HL-60 (cell line): ENCODE measurements at regions not wholly inside any gene's neighbourhood (a gene's known extent, or its start where the extent isn't known, plus 50 kb on each side); places are given as distances from the start of the nearest gene placed in this dataset.
"Not testable (repeated sequence)": the region's sequence is repeated elsewhere in the genome, so short reads cannot be mapped to it uniquely, and the experiment has no call there.

ENCODE experiments used
- DNase-seq, 2 experiments: peaks; one replicate each; pipeline ENCODE4 v3.0.0-alpha.2; 2010 to 2020; ENCODE audit warnings: low read depth in 1 of 2, low spot score in 1 of 2
- H3K27ac ChIP-seq: fragments of 250-450 bp; sonication (Bioruptor Pico); replicated peaks from 2 replicates; pipeline ENCODE4 v1.5.1; 2020; ENCODE audit warnings: mild to moderate bottlenecking, moderate library complexity
- H3K27me3 ChIP-seq: fragments of 250-450 bp; sonication (Bioruptor Pico); 2 replicates; pipeline ENCODE4 v1.5.1; 2021; ENCODE audit warnings: mild to moderate bottlenecking, moderate library complexity; ENCODE audit not compliant: insufficient read depth, poor library complexity, severe bottlenecking
- H3K4me3 ChIP-seq: replicated peaks from 2 replicates; pipeline ENCODE4 v1.5.1; 2011; ENCODE audit warnings: mild to moderate bottlenecking, control low read depth, low read length; ENCODE audit not compliant: insufficient read depth
- CTCF ChIP-seq: IDR thresholded peaks from one replicate; pipeline ENCODE4 v1.5.1; 2011; ENCODE audit warnings: low read length, control low read depth, inconsistent platforms; ENCODE audit not compliant: insufficient read depth
- GABPA ChIP-seq: IDR thresholded peaks from 2 replicates; pipeline ENCODE4 v1.6.1; 2012; ENCODE audit warnings: low read depth
- POLR2AphosphoS5 ChIP-seq: IDR thresholded peaks from 2 replicates; pipeline ENCODE4 v1.6.1; 2012; ENCODE audit warnings: low read depth
- REST ChIP-seq: IDR thresholded peaks from 2 replicates; pipeline ENCODE4 v1.6.1; 2012; ENCODE audit warnings: low read depth; ENCODE audit not compliant: insufficient replicate concordance
- SPI1 ChIP-seq: IDR thresholded peaks from 2 replicates; pipeline ENCODE4 v1.6.1; 2012; ENCODE audit warnings: low read depth, mild to moderate bottlenecking, borderline replicate concordance

GRCh38 chr4:54840430-54840829 lies 182.7 kb downstream of the KIT start:
- TF ChIP-seq POLR2AphosphoS5 (no peak), REST (no peak), GABPA (no peak), CTCF (no peak)
- H3K27me3 ChIP-seq, result no peaks in the 10 kb centered on the region
- no peak overlapping the region for H3K4me3 ChIP-seq
- no peak for DNase-seq
- 0 out of 2 replicates have a peak overlapping the region, but pooled peaks have one; percentile 1 for H3K27ac ChIP-seq

- no peak for DNase-seq
Measured at GRCh38 chr4:54838301-54838700, 180.5 kb downstream of the KIT start.

GRCh38 chr4:54837576-54838140 lies 179.9 kb downstream of the KIT start:
- TF ChIP-seq GABPA (no peak), CTCF (no peak), POLR2AphosphoS5 (no peak), REST (no peak), SPI1 (no peak)
- no peak overlapping the region for H3K27ac ChIP-seq
- DNase-seq, result no peak

More at GRCh38 chr4:54838301-54838700, 180.5 kb downstream of the KIT start:
- no peak overlapping the region for H3K27ac ChIP-seq
- no peaks in the 10 kb centered on the region for H3K27me3 ChIP-seq
- TF ChIP-seq REST (no peak), SPI1 (no peak), GABPA (no peak), CTCF (no peak)
- no peak overlapping the region for H3K4me3 ChIP-seq

GRCh38 chr4:54828361-54828760 lies 170.6 kb downstream of the KIT start:
- DNase-seq, H3K27ac ChIP-seq, H3K27me3 ChIP-seq, H3K4me3 ChIP-seq: not testable (repeated sequence)

More at GRCh38 chr4:54837576-54838140, 179.9 kb downstream of the KIT start:
- Histone ChIP-seq H3K4me3 (no peak overlapping the region), H3K27me3 (no peaks in the 10 kb centered on the region)
